Gastrocnemius medialis (tissue), 4 donors: ENCODE measurements at regions not wholly inside any gene's neighbourhood (a gene's known extent, or its start where the extent isn't known, plus 50 kb on each side); places are given as distances from the start of the nearest gene placed in this dataset.
"Not testable (repeated sequence)": the region's sequence is repeated elsewhere in the genome, so short reads cannot be mapped to it uniquely, and the experiment has no call there.

Experiments
- CTCF ChIP-seq, 5 experiments: fragments of 450-650 bp in 3 of 5; fragments of 200-600 bp in 2 of 5; sonication (generic) in 2 of 5; IDR thresholded peaks in 4 of 5; conservative IDR thresholded peaks in 1 of 5; 1 replicate in 4 of 5; 2 replicates in 1 of 5; pipeline ENCODE4 v1.5.1; 2016 to 2019; ENCODE audit warnings: antibody characterized with exemption in 5 of 5, mild to moderate bottlenecking in 3 of 5, moderate library complexity in 3 of 5
- POLR2A ChIP-seq, 2 donors: fragments of 450-650 bp; IDR thresholded peaks; one replicate each; pipeline ENCODE4 v1.6.1; 2017; ENCODE audit warnings: antibody characterized with exemption in 2 of 2, mild to moderate bottlenecking in 2 of 2, moderate library complexity in 2 of 2

GRCh38 chr5:126684656-126685442 is 84.1 kb downstream of the PHAX start:
- not testable (repeated sequence) for TF ChIP-seq CTCF (IDR thresholded peaks at IDR 0.05 in 4 of 5, conservative IDR thresholded peaks at IDR 0.05 in 1 of 5); POLR2A (IDR thresholded peaks at IDR 0.05)
